Kidney (tissue), 13 donors: ENCODE measurements at regions not wholly inside any gene's neighbourhood (a gene's known extent, or its start where the extent isn't known, plus 50 kb on each side); places are given as distances from the start of the nearest gene placed in this dataset.
A peak's percentile ranks its signal among the peaks of the same experiment; 100 is the strongest.

Experiments used
- DNase-seq, 5 donors: peaks; one replicate each; pipeline ENCODE4 v3.0.0-alpha.2; 2013 to 2020
- FAIRE-seq: peaks from 2 replicates; lab custom pipeline; 2012; peaks lifted over from hg19 to GRCh38; lab: Jason Lieb, UNC
- H3K27ac ChIP-seq, 2 donors: one replicate each; pipeline ENCODE4 v1.7.0; 2013; ENCODE audit warnings: low read depth in 2 of 2, low read length in 2 of 2, inconsistent platforms in 1 of 2
- H3K27me3 ChIP-seq: one replicate; pipeline ENCODE4 v1.7.1; 2013; ENCODE audit warnings: low read length, inconsistent platforms; ENCODE audit not compliant: control insufficient read depth, insufficient read depth
- H3K36me3 ChIP-seq, 3 donors: one replicate each; pipeline versions ENCODE4 v1.7.0 to v1.7.1; 2013; ENCODE audit warnings: low read length in 3 of 3, control low read depth in 1 of 3, inconsistent platforms in 1 of 3; ENCODE audit not compliant: insufficient read depth in 3 of 3, control insufficient read depth in 2 of 3
- H3K4me1 ChIP-seq, 3 donors: one replicate each; pipeline versions ENCODE4 v1.7.0 to v1.7.1; 2013; ENCODE audit warnings: low read length in 3 of 3, inconsistent platforms in 1 of 3, low read depth in 1 of 3; ENCODE audit not compliant: control insufficient read depth in 2 of 3, insufficient read depth in 2 of 3
- H3K4me3 ChIP-seq, 3 donors: one replicate each; pipeline versions ENCODE4 v1.7.0 to v1.8.1; 2013; ENCODE audit warnings: low read length in 3 of 3, control low read depth in 1 of 3, inconsistent platforms in 1 of 3
- H3K9ac ChIP-seq, 3 donors: one replicate each; pipeline versions ENCODE4 v1.7.0 to v1.7.1; 2013; ENCODE audit warnings: low read length in 3 of 3, control low read depth in 1 of 3, inconsistent platforms in 1 of 3
- H3K9me3 ChIP-seq, 3 donors: one replicate each; pipeline versions ENCODE4 v1.7.0 to v1.7.1; 2013; ENCODE audit warnings: low read length in 3 of 3, control low read depth in 1 of 3, inconsistent platforms in 1 of 3; ENCODE audit not compliant: control insufficient read depth in 2 of 3, insufficient read depth in 1 of 3
- intact Hi-C: fragments of 100-400 bp; cut with DNase I; formaldehyde crosslinking; loops from one replicate; pipeline ENCODE4 v1.11.1; 2022
- TF ChIP-seq, protein P1 (sequence below): IDR thresholded peaks from 3 replicates; pipeline ENCODE4 v1.5.1; 2012; ENCODE audit warnings: mild to moderate bottlenecking, moderate library complexity, borderline replicate concordance; ENCODE audit not compliant: insufficient read depth; ENCODE audit errors: extremely low read depth
- donor health status: control.
- donor health status: control.
- donor health status: control.
- donor health status: control.
- donor health status: control.
- donor health status: DM: yes; HTN: yes; CAD: no.
- donor health status: Normal renal cell carcinoma (clear cell type).

DNA sequence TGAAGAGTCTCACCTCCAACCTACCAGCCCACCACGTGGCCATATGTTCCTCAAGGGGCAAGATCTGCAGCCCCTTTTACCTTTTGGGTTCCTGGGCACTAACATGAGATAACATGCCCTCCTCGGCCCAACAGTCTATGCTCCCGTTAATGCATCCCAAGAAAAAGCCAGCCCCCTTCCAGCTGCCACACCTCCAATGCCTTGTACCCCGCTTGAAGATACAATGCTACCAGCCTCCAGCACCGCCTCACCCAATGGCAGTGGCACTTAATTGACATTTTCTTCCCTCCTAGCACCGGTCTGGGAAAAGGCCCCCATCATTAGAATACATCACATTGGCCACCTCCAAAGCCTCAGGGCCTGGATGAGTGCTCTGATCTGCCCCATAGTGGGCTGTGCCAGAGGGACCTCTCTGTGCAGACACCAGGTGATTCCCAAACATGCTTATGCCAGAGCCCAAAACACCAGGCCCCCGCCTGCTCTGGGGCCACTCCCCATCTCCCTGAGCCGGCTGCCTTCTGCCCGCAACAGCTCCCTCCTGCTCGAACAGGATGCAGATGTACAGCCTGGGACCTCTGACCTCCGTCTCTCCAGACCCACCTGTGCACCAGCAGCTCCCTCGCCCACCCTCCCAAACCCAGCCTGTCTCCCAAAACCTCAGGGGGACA lies 118.3 kb downstream of the NCOR2 start:
- FAIRE-seq, result no peak

DNA sequence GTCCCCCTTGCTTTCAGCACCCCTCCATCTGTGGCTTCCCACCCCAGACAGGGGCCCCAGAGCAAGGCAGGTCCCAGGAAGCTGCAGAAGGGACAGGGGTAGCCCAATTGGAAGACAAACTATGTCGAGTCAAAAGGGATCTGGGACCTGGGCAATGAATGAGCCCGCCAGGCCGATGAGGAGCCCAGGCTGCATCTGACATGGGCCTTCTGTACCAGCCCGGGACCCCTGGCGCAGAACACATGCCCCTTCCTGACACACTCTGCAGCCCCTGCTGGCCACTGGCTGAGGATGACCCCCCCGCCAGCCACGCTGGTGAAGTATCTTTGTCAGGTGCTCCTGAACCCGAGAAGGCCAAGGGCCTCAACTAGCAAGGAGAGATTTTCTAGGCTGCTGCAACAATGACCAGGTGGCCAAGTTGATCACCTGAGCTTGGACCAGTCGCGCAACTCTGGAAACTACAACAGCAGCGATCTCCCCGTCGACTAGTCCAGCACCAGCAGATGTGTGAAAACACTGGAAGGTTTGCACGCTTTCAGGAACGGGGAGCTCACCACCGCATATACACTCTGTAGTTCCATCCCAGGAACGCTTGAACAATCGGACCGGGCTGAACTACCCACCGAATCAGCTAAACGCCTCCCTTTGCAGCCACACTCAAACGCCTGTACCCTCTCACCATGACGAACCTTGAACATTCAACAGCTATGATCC lies 119.0 kb downstream of the NCOR2 start:
- Histone ChIP-seq H3K36me3 (peaks cover 0 to 5% (median 0%) of the 10 kb centered on the region in 3 donors), H3K9ac (no peak overlapping the region), H3K27ac (no peak overlapping the region), H3K4me3 (no peak overlapping the region), H3K9me3 (no peaks in the 10 kb centered on the region), H3K27me3 (no peaks in the 10 kb centered on the region), H3K4me1 (peaks cover 4 to 31% (median 16%) of the 10 kb centered on the region in 3 donors)
- FAIRE-seq, result no peak
- DNase-seq, result peak in 1 of 5 donors; percentile 67
- TF ChIP-seq, protein P1, sequence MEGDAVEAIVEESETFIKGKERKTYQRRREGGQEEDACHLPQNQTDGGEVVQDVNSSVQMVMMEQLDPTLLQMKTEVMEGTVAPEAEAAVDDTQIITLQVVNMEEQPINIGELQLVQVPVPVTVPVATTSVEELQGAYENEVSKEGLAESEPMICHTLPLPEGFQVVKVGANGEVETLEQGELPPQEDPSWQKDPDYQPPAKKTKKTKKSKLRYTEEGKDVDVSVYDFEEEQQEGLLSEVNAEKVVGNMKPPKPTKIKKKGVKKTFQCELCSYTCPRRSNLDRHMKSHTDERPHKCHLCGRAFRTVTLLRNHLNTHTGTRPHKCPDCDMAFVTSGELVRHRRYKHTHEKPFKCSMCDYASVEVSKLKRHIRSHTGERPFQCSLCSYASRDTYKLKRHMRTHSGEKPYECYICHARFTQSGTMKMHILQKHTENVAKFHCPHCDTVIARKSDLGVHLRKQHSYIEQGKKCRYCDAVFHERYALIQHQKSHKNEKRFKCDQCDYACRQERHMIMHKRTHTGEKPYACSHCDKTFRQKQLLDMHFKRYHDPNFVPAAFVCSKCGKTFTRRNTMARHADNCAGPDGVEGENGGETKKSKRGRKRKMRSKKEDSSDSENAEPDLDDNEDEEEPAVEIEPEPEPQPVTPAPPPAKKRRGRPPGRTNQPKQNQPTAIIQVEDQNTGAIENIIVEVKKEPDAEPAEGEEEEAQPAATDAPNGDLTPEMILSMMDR, result no peak
- intact Hi-C loops, result no loop called here

More for the DNA sequence above, 118.3 kb downstream of the NCOR2 start:
- Histone ChIP-seq H3K9me3 (no peaks in the 10 kb centered on the region), H3K36me3 (peaks cover 0 to 5% (median 0%) of the 10 kb centered on the region in 3 donors), H3K4me1 (peaks cover 4 to 34% (median 21%) of the 10 kb centered on the region in 3 donors), H3K27me3 (no peaks in the 10 kb centered on the region), H3K9ac (no peak overlapping the region), H3K27ac (peak overlapping the region in 1 of 2 donors; percentile 32), H3K4me3 (no peak overlapping the region)
- DNase-seq, result peak in 1 of 5 donors; percentile 46
- intact Hi-C loops, result no loop called here
- TF ChIP-seq, protein P1, result no peak

DNA sequence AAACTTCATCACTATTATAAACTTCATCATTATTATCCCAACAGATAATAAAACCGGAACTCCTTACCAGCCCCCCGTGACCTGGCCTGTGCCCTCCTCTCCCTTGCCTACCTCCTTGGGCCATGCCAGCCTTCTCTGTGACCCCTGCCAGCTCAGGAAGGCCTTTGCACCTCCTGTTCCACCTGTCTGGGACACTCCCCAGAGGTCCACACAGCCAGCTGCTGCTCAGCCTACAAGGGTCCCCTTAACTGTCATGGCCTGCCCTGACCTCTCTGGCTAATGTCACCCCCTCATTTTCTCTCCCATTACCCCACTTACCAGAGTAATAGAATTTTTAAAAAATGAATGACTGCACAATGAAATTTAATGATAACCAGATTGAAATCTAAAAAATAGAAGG lies 121.0 kb downstream of the NCOR2 start:
- Histone ChIP-seq H3K4me3 (no peak overlapping the region), H3K36me3 (peaks cover 0 to 10% (median 9%) of the 10 kb centered on the region in 3 donors), H3K9ac (no peak overlapping the region), H3K27ac (no peak overlapping the region), H3K9me3 (no peaks in the 10 kb centered on the region), H3K4me1 (peaks cover 4 to 28% (median 6%) of the 10 kb centered on the region in 3 donors), H3K27me3 (no peaks in the 10 kb centered on the region)
- FAIRE-seq (no peak), DNase-seq (no peak)
- TF ChIP-seq, protein P1, result no peak
- intact Hi-C loops, result no loop called here
